GM18868 (cell line): ENCODE measurements at regions not wholly inside any gene's neighbourhood (a gene's known extent, or its start where the extent isn't known, plus 50 kb on each side); places are given as distances from the start of the nearest gene placed in this dataset.
A peak's percentile ranks its signal among the peaks of the same experiment; 100 is the strongest.

Source experiments
- ATAC-seq: cut with Tn5 transposase; IDR thresholded peaks from one replicate; pipeline ENCODE4 v1.9.1; 2021; ENCODE audit warnings: mild to moderate bottlenecking, moderate library complexity; ENCODE audit not compliant: unreplicated experiment

DNA sequence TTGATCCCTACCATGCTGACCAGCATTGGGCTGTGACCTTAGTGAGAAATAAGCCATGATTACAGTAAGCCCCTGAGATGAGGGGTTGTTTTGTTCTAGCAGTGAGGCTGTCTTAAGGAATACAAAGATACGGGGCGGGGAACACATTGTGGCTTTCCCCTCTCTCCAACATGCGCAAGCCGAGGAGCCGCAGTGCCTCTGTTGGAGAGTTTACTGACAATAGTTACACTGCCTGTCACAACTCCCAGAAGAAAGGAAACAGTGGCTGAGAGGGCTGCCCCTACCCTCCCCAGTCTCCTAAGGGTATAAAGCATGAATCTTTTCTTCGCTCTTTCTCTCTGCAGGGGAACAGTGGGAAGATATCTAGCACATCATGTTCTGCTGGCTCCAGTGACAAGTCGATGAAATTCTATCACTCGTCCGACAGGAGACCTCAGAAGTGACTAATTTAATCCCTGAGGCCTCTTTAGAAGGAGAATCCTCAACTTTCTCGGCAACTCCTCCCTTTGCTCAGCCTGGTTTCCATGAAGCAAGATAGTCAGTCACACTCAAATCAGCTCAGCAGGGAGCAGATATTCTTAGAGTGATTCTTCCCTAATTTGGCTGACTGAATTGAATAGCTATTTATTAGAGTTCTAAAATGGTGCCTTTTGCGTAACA is 409.0 kb upstream of the PROK2 start:
- no peak for ATAC-seq

DNA sequence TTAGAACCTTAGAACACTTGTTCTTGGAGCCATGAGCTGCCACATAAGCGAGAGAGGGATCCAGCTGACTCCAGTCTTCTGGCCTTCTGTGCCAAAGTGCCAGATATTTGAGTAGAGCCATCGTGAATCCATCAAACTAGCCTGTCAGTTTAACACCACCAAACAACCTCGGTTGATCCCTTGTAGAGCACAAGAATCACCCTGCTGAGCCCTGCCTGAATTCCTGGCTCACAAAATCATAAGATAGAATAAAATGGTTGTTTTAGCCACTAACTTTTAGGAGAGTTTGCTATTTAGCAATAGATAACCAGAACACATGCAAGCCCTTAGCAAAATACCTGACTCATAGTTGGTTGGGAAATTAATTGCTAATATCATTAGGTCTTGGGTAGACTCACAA is 407.6 kb upstream of the PROK2 start:
- ATAC-seq: no peak

DNA sequence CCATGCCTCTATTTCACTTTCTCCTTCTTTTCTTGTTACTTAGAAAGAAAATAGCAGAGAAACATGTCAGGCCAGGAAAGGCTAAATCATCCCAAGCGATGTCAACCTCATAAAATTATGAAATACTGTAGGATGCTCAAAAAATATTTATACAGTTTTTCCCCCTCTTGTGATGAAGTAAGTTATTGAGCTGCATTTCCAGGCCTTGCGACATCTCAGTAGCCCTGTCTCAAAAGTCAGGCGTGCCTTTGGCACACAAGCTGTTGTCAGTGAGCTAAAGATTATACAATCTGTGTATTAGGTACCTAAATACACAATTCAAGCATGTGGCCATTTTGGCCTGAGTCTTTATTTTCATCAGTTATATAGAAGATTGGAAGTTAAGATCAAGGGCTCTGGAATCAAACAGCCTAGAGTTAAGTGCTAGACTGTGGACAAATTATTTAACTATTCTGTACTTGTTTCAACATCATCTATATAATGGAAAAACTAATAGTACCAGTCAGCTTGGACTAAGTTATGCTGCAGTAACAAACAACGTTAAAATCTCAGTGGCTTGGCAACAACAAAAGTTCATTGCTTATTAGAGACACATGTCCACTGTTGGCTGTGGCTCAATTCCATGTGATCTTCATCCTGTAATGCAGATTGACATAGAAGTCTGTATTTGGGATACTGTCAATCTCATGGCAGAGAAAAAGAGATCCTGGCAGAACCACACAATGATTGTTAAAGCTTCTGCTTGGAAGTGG is 406.4 kb upstream of the PROK2 start:
- no peak for ATAC-seq

DNA sequence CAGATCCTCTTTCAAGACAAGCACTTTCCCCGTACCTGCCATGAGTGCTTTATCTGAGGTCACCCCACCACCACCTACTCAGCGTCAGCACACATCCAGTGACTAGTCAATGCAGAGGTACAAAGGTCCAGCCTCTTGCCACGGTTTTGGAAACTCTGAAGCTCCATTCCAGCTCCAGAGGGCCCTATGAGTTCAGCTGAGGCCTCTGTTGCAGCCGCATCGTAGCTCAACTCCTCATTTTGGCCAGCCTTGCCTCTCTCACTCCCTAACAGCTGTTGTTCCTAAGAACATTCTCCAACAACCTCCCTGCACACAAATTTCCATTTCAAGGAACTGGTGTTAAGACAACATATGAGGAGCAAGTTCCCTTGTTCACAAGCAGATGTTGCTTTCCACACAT is 405.1 kb upstream of the PROK2 start:
- no peak for ATAC-seq

DNA sequence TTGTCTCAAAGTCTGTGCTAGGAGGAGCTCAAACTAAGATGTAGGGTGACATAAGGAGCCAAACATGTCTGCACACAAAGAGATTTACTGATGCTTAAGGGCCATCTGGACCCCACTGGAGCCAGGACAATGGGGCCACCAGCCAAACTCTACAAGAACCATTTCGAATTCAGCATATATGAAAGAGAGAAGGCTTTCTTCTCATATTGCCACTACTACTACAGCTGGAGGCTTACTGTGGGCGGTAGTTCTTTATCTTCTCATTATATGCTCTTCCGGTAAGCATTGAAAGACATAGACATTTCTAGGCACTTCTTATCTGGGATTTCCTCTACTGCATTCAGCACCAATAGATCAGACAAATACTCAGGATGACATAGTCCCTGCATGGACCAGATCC is 404.4 kb upstream of the PROK2 start:
- no peak for ATAC-seq

DNA sequence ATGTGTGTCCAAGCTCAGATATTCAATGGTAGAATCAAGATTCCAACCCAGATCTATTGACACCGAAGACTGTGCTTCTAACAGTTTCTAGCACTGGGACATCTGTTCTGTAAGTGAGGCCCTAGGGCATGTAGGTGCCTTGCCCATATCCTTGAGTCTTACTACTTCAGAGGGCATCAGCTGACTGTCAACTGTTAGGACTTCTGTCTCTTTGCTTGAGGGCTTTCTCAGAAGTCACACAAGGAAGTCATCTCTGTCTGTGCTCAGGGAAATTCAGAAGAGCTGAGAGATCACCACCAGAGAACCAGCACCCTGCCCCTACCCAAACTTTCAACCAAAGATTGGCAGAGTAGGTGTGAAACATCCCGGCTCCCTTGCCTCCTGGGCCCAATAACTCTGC is 403.6 kb upstream of the PROK2 start:
- no peak for ATAC-seq

DNA sequence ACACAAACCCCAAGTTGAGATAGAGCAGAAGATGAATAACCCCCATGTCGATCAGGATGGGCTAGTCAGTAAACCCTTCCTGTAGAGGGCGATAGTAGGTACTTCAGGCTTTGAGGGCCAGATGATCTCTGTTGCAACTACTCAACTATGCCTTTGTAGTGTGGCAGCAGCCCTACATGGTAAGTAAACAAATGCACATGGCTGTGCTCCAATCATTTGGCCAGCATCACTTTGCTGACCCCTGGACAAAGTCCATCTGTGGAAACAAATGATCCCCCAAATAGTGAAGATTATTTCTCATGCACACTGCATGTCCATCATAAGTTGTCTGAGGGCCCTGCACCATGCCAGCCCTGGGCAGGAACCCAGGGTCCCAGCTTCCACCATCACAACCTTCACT is 402.2 kb upstream of the PROK2 start:
- no peak for ATAC-seq

DNA sequence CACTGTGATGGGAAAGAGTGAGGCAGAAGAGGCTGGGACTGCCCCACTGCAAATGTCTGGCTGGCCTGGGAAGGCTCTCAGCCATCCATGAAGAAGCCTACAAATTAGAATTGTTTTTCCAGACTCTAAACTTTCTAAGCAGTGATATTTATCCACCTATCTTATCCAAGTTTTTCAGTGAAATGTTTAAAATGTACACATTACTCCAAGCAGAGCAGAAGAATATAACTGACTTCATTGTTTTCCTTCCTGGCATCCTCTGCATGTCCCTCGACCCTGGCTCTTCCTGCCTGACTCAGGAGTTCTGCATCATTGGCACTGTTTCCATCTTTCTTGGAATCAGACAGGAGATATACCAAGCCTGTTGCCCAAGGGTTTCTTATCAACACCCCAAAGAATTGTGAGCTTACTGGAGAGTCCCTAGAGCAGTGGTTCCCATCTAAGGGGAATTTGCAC is 401.5 kb upstream of the PROK2 start:
- ATAC-seq: no peak

DNA sequence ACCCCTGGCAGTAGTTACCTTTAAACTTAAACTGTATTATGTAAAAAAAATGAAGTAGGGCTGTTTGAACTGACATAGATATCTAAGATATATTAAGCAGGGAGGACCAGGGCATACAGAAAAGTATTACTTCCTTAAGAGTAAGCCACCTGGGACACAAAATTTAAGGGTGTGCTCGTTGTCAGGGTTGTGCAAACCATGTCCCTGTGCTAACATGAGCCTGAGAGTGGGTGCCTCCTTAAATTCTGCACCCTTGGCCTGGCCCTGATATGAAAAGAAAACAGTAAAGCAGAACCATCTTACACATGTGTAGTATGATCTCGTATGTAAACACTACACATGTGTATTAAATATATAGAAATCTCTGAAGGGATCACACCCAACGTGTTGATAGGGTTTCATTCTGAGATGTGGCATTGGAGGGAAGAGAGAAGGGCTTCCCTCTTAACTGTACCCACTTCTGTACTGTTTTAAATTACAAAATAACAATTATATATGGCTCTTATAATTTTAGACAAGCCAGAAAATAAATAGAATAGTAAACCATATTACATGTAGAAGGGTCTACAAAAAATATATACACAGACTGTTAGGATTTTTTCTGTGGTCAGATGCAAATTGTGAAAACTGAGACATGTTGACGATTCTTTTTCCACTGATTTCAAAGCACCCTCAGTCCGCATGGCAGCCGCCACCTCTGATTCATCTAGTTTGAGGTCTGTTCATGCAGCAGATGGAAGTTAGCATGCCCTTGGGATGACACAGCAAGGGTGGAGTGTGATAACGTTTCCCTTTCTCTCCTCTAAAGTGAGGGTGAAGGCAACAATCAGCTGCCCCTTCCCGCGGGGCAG is 400.8 kb upstream of the PROK2 start:
- peak; percentile 66 for ATAC-seq

DNA sequence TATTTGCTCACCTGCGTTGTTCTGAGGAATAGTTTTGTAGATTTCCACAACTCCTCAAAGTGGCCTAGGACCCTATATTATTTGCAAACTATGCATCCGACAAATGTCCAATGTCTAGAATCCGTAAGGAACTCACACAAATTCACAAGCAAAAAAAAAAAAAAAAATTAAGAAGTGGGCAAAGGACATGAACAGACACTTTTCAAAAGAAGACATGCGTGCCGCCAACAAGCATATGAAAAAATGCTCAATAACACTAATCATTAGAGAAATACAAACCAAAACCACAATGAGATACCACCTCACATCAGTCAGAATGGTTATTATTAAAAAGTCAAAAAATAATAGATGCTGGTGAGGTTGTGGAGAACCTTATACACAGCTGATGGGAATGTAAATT is 398.5 kb upstream of the PROK2 start:
- ATAC-seq: no peak

DNA sequence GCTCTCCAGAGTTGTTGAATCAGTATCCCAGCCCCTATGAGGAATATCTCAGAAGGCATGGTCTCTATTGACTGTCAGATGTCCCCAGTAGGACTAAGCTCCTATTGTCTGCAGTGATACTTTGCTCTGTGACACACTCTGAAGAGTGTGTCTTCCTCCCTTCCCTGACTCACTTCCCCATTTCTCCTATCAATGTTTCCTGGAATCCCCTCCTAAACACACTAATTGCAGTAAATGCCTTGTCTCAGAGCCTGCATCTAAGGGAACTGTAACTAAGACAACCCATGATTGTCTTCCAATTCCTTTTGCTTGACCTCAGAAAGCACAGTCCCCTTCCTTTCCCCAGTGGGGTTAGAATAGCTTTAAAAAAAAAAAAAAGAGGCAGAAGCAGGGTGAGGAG is 397.3 kb upstream of the PROK2 start:
- no peak for ATAC-seq

DNA sequence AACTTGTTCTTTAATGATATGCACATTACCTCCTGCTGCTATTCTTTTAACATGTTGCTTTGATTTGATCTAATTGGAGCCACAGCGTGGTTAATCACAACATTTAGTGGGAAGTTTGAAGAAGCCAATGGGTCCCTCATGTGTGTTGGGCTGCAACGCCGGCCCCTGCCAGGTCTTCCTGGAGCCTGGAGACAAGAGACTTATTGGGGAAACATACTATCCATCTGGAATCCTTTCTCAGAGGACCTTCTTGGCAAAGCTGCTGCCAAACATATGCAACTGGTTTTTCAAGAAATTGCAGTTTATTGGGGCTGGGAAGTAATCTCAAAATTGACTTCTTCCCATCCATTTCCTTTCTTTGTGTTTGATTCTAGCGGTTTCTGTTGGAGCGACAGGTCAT is 396.3 kb upstream of the PROK2 start:
- ATAC-seq: no peak

DNA sequence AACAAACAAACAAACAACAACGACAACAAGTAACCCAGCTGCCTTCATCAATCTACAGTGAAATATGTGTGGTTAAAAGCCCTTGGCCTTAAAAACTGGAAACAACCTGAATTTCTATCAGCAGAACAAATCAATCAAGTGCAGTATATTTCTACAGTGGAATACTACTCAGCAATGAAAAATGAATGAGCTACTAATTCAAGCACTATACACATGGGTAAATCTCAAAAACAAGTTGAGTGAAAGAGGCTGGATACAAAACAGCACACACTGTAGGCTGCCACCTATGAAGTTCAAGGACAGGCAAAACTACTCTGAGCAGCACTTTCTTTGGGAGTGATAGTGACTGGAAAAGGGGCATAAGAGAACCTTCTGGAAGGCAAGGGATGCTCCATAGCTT is 395.5 kb upstream of the PROK2 start:
- ATAC-seq: no peak

DNA sequence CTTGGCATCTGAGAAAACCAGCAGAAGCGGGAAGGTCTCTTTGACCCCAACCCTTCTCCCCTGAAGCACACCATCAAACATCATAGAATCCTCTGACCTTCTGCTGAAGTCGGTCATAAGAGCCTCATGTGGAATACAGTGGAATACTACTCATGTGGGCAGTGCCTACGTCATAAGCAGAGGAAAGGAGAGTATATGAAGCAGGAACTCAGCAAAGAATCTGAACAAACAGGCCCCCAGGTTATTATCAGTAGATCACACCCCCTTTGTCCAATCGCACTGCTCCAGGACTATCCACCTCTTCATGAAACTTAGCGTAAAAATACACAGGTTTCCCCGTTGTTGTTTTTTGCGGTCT is 394.1 kb upstream of the PROK2 start:
- ATAC-seq: no peak

DNA sequence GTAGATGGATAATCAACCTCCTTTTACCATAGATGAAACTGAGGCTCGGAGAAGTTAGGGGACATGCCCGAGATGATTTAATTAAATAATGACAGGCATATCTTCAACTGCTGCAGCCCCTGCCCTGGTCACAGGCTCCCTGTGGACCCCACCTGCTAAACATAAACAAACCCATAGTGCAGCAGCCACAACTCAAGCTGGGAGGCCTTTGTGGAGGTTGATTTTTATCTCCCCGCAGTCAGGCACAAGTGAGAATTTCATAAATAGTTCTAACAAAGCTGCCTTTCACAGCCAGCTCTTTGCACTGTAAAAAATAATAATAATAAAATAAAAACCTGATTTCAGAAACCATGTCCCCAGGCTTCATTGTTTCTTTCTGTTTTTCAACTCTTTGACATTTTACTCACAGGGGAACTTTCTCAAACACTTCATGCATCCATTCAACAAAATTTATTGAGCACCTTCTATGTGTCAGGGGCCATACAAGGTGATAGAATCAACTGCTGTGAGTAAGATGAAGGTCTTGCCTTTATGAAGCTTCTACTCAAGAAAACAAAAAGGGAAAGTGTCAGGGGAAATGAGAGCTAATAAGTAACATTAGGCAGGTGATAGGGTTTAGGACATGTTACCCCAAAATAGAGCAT is 393.6 kb upstream of the PROK2 start:
- ATAC-seq: peak; percentile 23

DNA sequence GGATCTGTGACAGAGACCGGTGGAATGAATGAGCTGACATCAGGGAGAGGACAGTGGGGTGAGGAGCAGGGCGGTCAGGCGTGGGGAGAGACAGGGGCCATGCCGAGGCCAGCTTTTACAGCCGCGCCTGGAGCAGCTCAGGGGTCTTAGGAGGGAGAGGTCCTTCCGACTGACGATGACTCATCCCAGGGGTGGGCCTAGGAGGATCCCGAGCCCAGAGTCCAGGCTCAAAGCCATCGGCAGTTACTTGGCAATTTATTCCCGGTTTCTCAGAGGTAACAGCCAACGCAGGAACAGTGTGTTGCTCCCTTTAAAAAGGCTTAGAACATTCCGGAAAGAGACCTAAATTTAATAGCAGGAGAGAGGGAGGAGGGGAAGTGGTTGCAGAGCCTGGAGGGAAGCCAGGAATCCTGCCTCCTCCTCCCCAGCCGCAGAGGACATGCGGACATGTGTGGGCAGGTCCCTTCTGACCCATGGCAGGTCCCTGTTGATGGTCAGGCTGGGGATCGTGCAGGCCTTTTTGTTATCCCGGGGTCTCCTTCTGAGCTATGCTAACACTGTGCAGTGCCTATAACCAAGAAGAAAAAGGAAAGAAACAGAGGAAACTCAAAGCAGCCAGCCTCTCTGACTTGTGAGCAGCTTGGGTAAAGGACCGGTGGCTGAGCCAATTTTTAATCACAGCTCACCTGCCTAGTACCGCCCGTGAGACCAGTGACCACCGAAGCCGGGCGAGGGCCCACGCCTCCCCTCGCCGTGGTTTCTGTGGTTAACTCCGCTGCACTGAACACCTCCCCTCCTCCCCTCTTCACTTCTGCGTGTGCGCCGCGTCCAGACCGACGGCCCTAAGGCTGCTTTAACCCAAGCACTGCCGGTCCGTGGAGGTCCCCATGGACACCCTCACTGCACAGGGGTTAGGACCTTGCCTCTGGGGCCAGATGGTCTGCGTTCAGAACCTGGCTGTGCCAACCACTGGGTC is 392.4 kb upstream of the PROK2 start:
- ATAC-seq: peak; percentile 41

DNA sequence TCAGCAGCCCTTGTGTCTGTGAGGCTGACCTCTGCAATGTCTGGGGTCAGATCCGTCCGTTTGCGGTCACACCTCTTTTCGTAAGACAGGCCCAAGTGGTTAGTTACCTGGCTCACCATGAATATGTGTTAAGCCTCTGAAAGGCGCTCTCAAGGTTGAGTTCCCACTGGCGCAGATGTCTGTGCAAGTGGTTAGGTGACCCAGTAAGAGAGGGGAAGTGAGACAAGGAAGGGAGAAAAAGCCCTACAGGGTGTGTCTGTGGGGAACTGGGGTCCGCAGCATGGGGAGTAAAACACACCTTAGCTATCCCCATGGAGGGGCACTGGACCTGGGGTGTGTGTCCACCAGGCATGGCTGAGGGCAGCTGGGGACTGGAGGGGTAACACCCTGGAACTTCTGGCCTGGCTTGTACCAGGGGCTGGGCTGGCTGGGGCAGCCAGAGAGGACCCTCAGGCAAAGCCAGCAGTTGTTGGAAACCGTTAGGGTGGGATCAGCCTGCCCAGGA is 391.6 kb upstream of the PROK2 start:
- peak; percentile 89 for ATAC-seq

DNA sequence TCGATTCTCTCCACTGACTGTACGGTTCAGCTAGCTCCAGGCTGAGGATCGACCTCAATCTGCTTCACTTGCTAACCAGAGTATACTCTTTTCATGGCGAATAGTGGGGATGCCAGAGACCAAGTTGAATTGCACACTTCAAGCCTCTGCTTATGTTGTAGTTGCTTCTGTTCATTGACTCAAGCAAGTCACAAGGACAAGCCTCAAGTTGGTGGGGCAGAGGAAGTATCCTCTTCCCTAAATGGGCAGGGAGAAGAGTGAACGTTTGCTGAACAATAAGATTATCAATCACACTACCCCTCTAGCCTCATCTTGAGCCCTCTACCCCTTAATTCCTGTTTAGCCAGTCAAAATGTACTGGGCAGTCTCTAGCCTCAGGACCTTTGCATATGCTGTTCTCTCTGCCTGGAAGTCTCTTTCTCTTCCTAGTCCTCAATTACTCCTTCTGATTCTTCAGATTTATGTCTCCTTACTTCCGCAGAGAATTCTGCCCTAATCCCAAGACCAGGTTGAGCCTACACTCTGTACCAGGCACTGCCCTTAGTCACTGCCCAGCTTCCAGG is 390.4 kb upstream of the PROK2 start:
- no peak for ATAC-seq

DNA sequence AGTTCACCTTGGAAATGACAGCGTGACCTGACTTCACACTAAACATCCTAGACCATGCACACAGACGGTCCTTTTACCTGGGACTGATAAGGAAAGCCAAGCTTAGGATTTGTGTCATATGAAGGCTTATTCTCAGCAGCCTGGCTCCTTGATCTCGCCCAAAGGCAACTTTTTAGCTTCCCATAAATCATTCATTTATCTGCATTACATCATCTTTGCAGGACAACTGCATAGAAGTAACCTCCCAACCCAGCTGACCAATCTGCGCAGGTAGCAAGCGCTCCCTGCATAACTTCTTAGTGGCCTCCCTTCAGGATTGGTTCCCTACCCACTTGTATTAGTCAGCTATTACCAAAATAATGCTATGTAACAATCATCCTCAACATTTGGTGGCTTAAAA is 389.9 kb upstream of the PROK2 start:
- ATAC-seq: no peak

DNA sequence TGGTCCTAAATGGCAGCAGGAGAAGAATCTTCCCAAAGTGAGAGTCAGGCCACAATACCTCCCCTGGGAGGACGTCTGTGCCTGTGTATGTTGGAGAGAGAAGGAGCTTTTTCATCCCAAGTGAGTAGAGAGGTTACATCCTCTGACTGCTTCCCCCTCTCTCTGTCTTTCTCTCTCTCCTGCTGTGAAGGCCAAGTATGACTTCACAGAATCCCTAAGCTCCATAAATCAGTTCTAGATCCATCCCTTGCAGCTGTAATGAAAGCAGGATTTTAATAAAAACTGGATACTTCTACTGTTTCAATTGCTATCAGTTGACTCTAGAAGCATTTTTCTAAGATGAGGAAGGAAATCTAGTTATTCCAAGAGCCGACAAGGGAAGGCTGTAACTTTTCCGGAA is 389.1 kb upstream of the PROK2 start:
- ATAC-seq: no peak
